ENCODE measurements at regions not wholly inside any gene's neighbourhood (a gene's known extent, or its start where the extent isn't known, plus 50 kb on each side); places are given as distances from the start of the nearest gene placed in this dataset.
"Not testable (repeated sequence)": the region's sequence is repeated elsewhere in the genome, so short reads cannot be mapped to it uniquely, and the experiment has no call there.

GRCh38 chr10:114752570-114752969 is 69.0 kb upstream of the FHIP2A start:
- H3K27me3 ChIP-seq (replicated peaks in 1 of 4; ENCODE audit: control insufficient read depth in 3 of 4, extremely low read depth in 1 of 4, insufficient read depth in 3 of 4, low read length in 3 of 4); H2BK15ac ChIP-seq (ENCODE audit: low read length); H3K4ac ChIP-seq (replicated peaks; ENCODE audit: insufficient read length, low read depth, low read length); H2AK5ac ChIP-seq (ENCODE audit: low read depth, low read length); H2BK20ac ChIP-seq (ENCODE audit: low read length); H3K4me2 ChIP-seq (ENCODE audit: insufficient read depth in 1 of 2, low read depth in 2 of 2, low read length in 2 of 2); H2BK12ac ChIP-seq (ENCODE audit: low read depth, low read length); H2BK5ac ChIP-seq (ENCODE audit: low read depth, low read length); H4K20me1 ChIP-seq (replicated peaks in 1 of 2; ENCODE audit: control insufficient read depth in 1 of 2, insufficient read depth in 2 of 2, low read length in 2 of 2); POLR2A ChIA-PET (ENCODE audit: partially characterized antibody); H3K23me2 ChIP-seq (ENCODE audit: low read depth, low read length); H3K18ac ChIP-seq (ENCODE audit: extremely low read depth, low read length); H3K79me1 ChIP-seq (ENCODE audit: low read depth, low read length); H2BK120ac ChIP-seq (replicated peaks; ENCODE audit: low read depth, low read length); H3K56ac ChIP-seq (replicated peaks; ENCODE audit: insufficient read length, low read depth, low read length); H3K9me3 ChIP-seq (ENCODE audit: insufficient read depth in 2 of 2, low read depth in 1 of 2, low read length in 1 of 2); FAIRE-seq; H3K27ac ChIP-seq (ENCODE audit: low read depth, low read length); H3K23ac ChIP-seq (ENCODE audit: insufficient read length); H3K4me1 ChIP-seq (replicated peaks in 1 of 4; ENCODE audit: control insufficient read depth in 3 of 4, insufficient read depth in 4 of 4, low read length in 3 of 4); H3K4me3 ChIP-seq (ENCODE audit: extremely low read depth in 1 of 4, insufficient read depth in 2 of 4, low read depth in 3 of 4, low read length in 4 of 4); H4K91ac ChIP-seq (replicated peaks; ENCODE audit: insufficient read length, low read length); H4K8ac ChIP-seq (ENCODE audit: extremely low read depth, insufficient read depth, low read length); H3K79me2 ChIP-seq (ENCODE audit: control insufficient read depth in 1 of 2, insufficient read depth in 2 of 2, low read length in 2 of 2); H2AFZ ChIP-seq (ENCODE audit: low read length); H3K14ac ChIP-seq (ENCODE audit: insufficient read length); H3K9ac ChIP-seq (replicated peaks in 1 of 4; ENCODE audit: extremely low read depth in 1 of 4, low read depth in 3 of 4, low read length in 3 of 4); H3K36me3 ChIP-seq (ENCODE audit: control insufficient read depth in 2 of 4, insufficient read depth in 4 of 4, low read length in 3 of 4); H4K5ac ChIP-seq (ENCODE audit: insufficient read length, low read depth, low read length); DNase-seq (ENCODE audit: low read depth in 1 of 2, low spot score in 2 of 2): not testable (repeated sequence)
- WGBS, 2 experiments (ENCODE audit: extremely low coverage in 1 of 2, insufficient coverage in 1 of 2, insufficient read length in 1 of 2, insufficient replicate concordance in 2 of 2, low coverage in 1 of 2, low lambda C conversion rate in 2 of 2, missing lambda C conversion rate in 1 of 2): 91% methylated on average over 1 of the region's 1 CpG; no CpG with 5 or more reads in 1 of the 2 experiments
- CTCF ChIA-PET (ENCODE audit: partially characterized antibody): interaction anchor here (0.6 to 1.4 kb wide), 3 partner anchors 21 to 306 kb away, joined by 3 to 6 read pairs (median 5); partner anchors contain the start of gene FHIP2A
